GM12873 (cell line): ENCODE measurements at regions not wholly inside any gene's neighbourhood (a gene's known extent, or its start where the extent isn't known, plus 50 kb on each side); places are given as distances from the start of the nearest gene placed in this dataset.

Source experiments
- CTCF ChIP-seq: IDR thresholded peaks from 2 replicates; pipeline ENCODE4 v1.5.1; 2012; ENCODE audit warnings: low read depth, mild to moderate bottlenecking, moderate library complexity, low read length, control low read depth; ENCODE audit not compliant: insufficient read depth; ENCODE audit errors: missing control alignments

GRCh38 chr2:83196225-83196624 lies 1262.9 kb downstream of the SUCLG1 start:
- peak; percentile 20 for TF ChIP-seq CTCF

GRCh38 chr2:83191316-83191715 lies 1267.8 kb downstream of the SUCLG1 start:
- no peak for TF ChIP-seq CTCF

GRCh38 chr2:83186105-83186760 lies 1272.8 kb downstream of the SUCLG1 start:
- no peak for TF ChIP-seq CTCF

GRCh38 chr2:83176539-83176938 lies 1282.5 kb downstream of the SUCLG1 start:
- no peak for TF ChIP-seq CTCF

GRCh38 chr2:83172841-83173240 lies 1286.2 kb downstream of the SUCLG1 start:
- TF ChIP-seq CTCF: no peak

- TF ChIP-seq CTCF: no peak
These were observed 1290.7 kb downstream of the SUCLG1 start for GRCh38 chr2:83168377-83168776.

GRCh38 chr2:83162421-83162820 lies 1296.7 kb downstream of the SUCLG1 start:
- no peak for TF ChIP-seq CTCF
